Liver (tissue), 8 donors: ENCODE measurements at regions not wholly inside any gene's neighbourhood (a gene's known extent, or its start where the extent isn't known, plus 50 kb on each side); places are given as distances from the start of the nearest gene placed in this dataset.

Experiments
- DNase-seq: peaks from one replicate; pipeline ENCODE4 v3.0.0-alpha.2; 2017; ENCODE audit warnings: low spot score
- H3K27ac ChIP-seq, 2 donors: one replicate each; pipeline ENCODE4 v1.7.0; 2013; ENCODE audit warnings: inconsistent platforms in 2 of 2, low read length in 2 of 2, control low read depth in 1 of 2, low read depth in 1 of 2, mild to moderate bottlenecking in 1 of 2
- H3K27me3 ChIP-seq, 4 donors: one replicate each; pipeline versions ENCODE4 v1.6.1 to v1.7.0; 2013; ENCODE audit warnings: low read length in 3 of 4, inconsistent platforms in 1 of 4, mild to moderate bottlenecking in 1 of 4, moderate library complexity in 1 of 4; ENCODE audit not compliant: control insufficient read depth in 4 of 4, insufficient read depth in 4 of 4
- H3K36me3 ChIP-seq, 4 donors: one replicate each; pipeline versions ENCODE4 v1.6.1 to v1.7.0; 2013; ENCODE audit warnings: low read length in 3 of 4, mild to moderate bottlenecking in 3 of 4, low read depth in 1 of 4, moderate library complexity in 1 of 4; ENCODE audit not compliant: control insufficient read depth in 4 of 4, insufficient read depth in 3 of 4
- H3K4me1 ChIP-seq, 4 donors: one replicate each; pipeline versions ENCODE4 v1.6.1 to v1.7.0; 2013; ENCODE audit warnings: low read length in 3 of 4, mild to moderate bottlenecking in 3 of 4, moderate library complexity in 1 of 4; ENCODE audit not compliant: control insufficient read depth in 4 of 4, insufficient read depth in 4 of 4
- H3K4me3 ChIP-seq, 3 donors: one replicate each; pipeline versions ENCODE4 v1.6.1 to v1.7.0; 2013; ENCODE audit warnings: low read length in 3 of 3, control low read depth in 1 of 3, low read depth in 1 of 3, mild to moderate bottlenecking in 1 of 3
- H3K9ac ChIP-seq, 2 donors: one replicate each; pipeline ENCODE4 v1.7.0; 2013; ENCODE audit warnings: low read length in 2 of 2, mild to moderate bottlenecking in 2 of 2, moderate library complexity in 2 of 2, control low read depth in 1 of 2, low read depth in 1 of 2
- H3K9me3 ChIP-seq, 4 donors: one replicate each; pipeline versions ENCODE4 v1.6.1 to v1.7.0; 2013; ENCODE audit warnings: low read length in 3 of 4; ENCODE audit not compliant: control insufficient read depth in 4 of 4
- ATF3 ChIP-seq: IDR thresholded peaks from 2 replicates; pipeline ENCODE4 v1.6.1; 2016; ENCODE audit warnings: antibody characterized with exemption
- CTCF ChIP-seq: fragments of 150-350 bp; IDR thresholded peaks from 2 replicates; pipeline ENCODE4 v1.5.1; 2017; ENCODE audit warnings: improper control_type of control experiment, low read depth, low read length; ENCODE audit not compliant: missing input control
- EGR1 ChIP-seq, 2 donors: IDR thresholded peaks; 2 replicates each; pipeline ENCODE4 v1.6.1; 2016 to 2018; ENCODE audit warnings: antibody characterized with exemption in 2 of 2, low read depth in 2 of 2
- FOXA2 ChIP-seq: IDR thresholded peaks from 2 replicates; pipeline ENCODE4 v1.6.1; 2016; ENCODE audit warnings: antibody characterized with exemption
- GABPA ChIP-seq, 2 donors: IDR thresholded peaks in 1 of 2; conservative IDR thresholded peaks in 1 of 2; 2 replicates each; pipeline ENCODE4 v1.6.1; 2016; ENCODE audit warnings: antibody characterized with exemption in 2 of 2, mild to moderate bottlenecking in 1 of 2, moderate library complexity in 1 of 2
- HNF4A ChIP-seq, 2 donors: conservative IDR thresholded peaks; 2 replicates each; pipeline ENCODE4 v1.6.1; 2016; ENCODE audit warnings: antibody characterized with exemption in 2 of 2, mild to moderate bottlenecking in 2 of 2
- HNF4G ChIP-seq: IDR thresholded peaks from 2 replicates; pipeline ENCODE4 v1.6.1; 2016; ENCODE audit warnings: antibody characterized with exemption
- JUND ChIP-seq, 2 donors: IDR thresholded peaks; 2 replicates each; pipeline ENCODE4 v1.6.1; 2016; ENCODE audit warnings: antibody characterized with exemption in 2 of 2
- MAX ChIP-seq: IDR thresholded peaks from 2 replicates; pipeline ENCODE4 v1.6.1; 2016; ENCODE audit warnings: antibody characterized with exemption
- NR2F2 ChIP-seq: IDR thresholded peaks from 2 replicates; pipeline ENCODE4 v1.6.1; 2016; ENCODE audit warnings: antibody characterized with exemption
- RAD21 ChIP-seq, 2 donors: IDR thresholded peaks; 2 replicates each; pipeline ENCODE4 v1.6.1; 2016; ENCODE audit warnings: antibody characterized with exemption in 2 of 2, mild to moderate bottlenecking in 2 of 2
- REST ChIP-seq: IDR thresholded peaks from 2 replicates; pipeline ENCODE4 v1.6.1; 2016; ENCODE audit warnings: antibody characterized with exemption, mild to moderate bottlenecking
- RXRA ChIP-seq, 2 donors: IDR thresholded peaks; 2 replicates each; pipeline ENCODE4 v1.6.1; 2017 to 2018; ENCODE audit warnings: antibody characterized with exemption in 2 of 2, mild to moderate bottlenecking in 1 of 2
- SP1 ChIP-seq: IDR thresholded peaks from 2 replicates; pipeline ENCODE4 v1.6.1; 2018; ENCODE audit warnings: antibody characterized with exemption, mild to moderate bottlenecking
- YY1 ChIP-seq: IDR thresholded peaks from 2 replicates; pipeline ENCODE4 v1.6.1; 2016; ENCODE audit warnings: antibody characterized with exemption, mild to moderate bottlenecking
- ZBTB33 ChIP-seq: IDR thresholded peaks from 2 replicates; pipeline ENCODE4 v1.6.1; 2016; ENCODE audit warnings: antibody characterized with exemption
- WGBS: extraction: QIAGEN DNeasy Blood & Tissue Kit; methylation state at CpG from one replicate; pipeline ENCODE4 v1.1.7; 2013; 5-methylcytosine and 5-hydroxymethylcytosine counted together
- donor health status: healthy.
- donor health status: healthy.
- donor health status: healthy.
- donor health status: healthy.
- donor health status: healthy.

- Histone ChIP-seq H3K4me1 (no peaks in the 10 kb centered on the region), H3K9me3 (no peaks in the 10 kb centered on the region), H3K27me3 (no peaks in the 10 kb centered on the region), H3K27ac (no peak overlapping the region), H3K36me3 (no peaks in the 10 kb centered on the region), H3K4me3 (no peak overlapping the region), H3K9ac (no peak overlapping the region)
- DNase-seq: no peak
- WGBS: 69% methylated on average over 1 of the region's 1 CpG
- TF ChIP-seq ZBTB33 (no peak), EGR1 (IDR thresholded peaks at IDR 0.05; ENCODE audit: low read depth in 2 of 2) (no peak), NR2F2 (no peak), HNF4A (conservative IDR thresholded peaks at IDR 0.05) (no peak), REST (no peak), RAD21 (IDR thresholded peaks at IDR 0.05) (no peak), FOXA2 (no peak), MAX (no peak), YY1 (no peak), HNF4G (no peak), RXRA (IDR thresholded peaks at IDR 0.05) (no peak), ATF3 (no peak), CTCF (no peak), SP1 (no peak)
Measured at GRCh38 chr3:77772459-77772858, 732.6 kb downstream of the ROBO2 start.

GRCh38 chr3:77773084-77773483 is 733.2 kb downstream of the ROBO2 start:
- DNase-seq: no peak
- no peak overlapping the region for H3K9ac ChIP-seq
- TF ChIP-seq GABPA (IDR thresholded peaks at IDR 0.05 in 1 of 2, conservative IDR thresholded peaks at IDR 0.05 in 1 of 2) (no peak), RAD21 (IDR thresholded peaks at IDR 0.05) (no peak), JUND (IDR thresholded peaks at IDR 0.05) (no peak)
- no peak overlapping the region for H3K4me3 ChIP-seq
- H3K36me3 ChIP-seq: no peaks in the 10 kb centered on the region
- WGBS: 83% methylated on average over 3 of the region's 3 CpGs
- H3K27ac ChIP-seq: no peak overlapping the region
- H3K9me3 ChIP-seq: no peaks in the 10 kb centered on the region
- no peaks in the 10 kb centered on the region for H3K4me1 ChIP-seq
- no peaks in the 10 kb centered on the region for H3K27me3 ChIP-seq
